NCI-H510A (cell line): ENCODE measurements at regions not wholly inside any gene's neighbourhood (a gene's known extent, or its start where the extent isn't known, plus 50 kb on each side); places are given as distances from the start of the nearest gene placed in this dataset.
A peak's percentile ranks its signal among the peaks of the same experiment; 100 is the strongest.
"Not testable (repeated sequence)": the region's sequence is repeated elsewhere in the genome, so short reads cannot be mapped to it uniquely, and the experiment has no call there.

Experiments
- DNase-seq: peaks from one replicate; lab custom pipeline; 2025; lab: John Stamatoyannopoulos, UW

GRCh38 chr16:14002416-14002990, 68.6 kb upstream of the MRTFB start:
- no peak for DNase-seq

DNA sequence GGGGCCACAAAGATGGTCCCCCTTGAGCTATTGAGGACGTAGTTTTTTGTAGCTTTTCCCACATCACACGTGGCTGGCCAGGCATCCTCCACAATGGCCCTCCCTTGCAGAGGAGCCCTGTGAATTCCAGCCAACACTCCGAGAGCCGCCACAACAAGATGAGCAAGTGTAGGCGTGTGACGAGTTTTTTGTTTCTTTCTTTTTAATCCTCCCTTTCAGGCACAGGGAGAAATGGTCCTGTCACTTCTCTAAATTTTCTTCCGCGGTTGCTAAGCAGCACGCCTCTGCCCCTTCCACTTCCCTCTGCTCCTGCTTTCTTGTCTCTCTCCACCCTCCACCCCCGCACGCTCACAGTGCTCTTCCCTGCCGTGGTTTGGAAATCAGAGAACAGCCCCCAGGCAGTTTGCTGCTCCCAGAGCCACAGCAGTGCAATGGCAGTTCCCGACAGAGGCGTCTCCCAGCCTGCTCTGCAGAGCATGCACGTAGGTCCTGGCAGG, 68.0 kb upstream of the MRTFB start:
- DNase-seq = no peak

DNA sequence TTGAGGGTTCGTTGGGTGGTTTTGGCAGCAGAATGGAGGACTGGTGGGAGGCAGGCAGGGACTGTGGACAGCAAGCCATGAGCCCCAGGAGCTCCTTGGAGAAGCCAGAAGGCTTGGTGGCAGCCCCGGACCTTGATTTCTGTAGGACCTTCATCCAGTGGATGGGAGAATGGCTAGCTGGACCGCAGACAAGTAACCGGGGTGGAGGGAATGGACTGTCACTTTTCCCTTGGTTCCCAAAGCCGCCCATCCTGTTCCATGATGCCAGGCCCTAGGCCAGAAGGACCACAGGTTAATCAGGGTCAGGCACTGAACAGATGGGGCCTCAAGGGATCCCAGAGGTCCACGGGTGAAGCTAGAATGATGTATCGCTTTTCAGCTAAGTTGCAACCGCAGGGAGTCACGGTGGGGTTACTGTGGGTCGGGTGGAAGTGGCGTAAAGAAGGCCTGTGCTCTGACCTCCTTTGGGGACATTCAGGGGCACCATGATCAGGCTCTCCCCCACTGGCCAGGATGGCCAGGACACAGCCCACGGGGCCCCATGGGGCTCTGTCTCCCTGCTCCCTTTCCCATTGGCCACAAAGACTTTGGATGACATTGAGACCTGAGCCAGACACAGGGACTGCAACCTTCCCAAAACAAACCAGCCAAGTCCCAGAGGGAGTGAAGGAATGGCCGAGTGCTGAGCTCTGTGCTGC, 66.9 kb upstream of the MRTFB start:
- DNase-seq = no peak

- no peak for DNase-seq
Observed at GRCh38 chr16:14004729-14005315, 66.3 kb upstream of the MRTFB start.

GRCh38 chr16:14005335-14005734, 65.8 kb upstream of the MRTFB start:
- no peak for DNase-seq

- DNase-seq = no peak
Observed at GRCh38 chr16:14007450-14007849, 63.7 kb upstream of the MRTFB start.

- no peak for DNase-seq
Observed at GRCh38 chr16:14011001-14011400, 60.1 kb upstream of the MRTFB start.

- no peak for DNase-seq
Observed at GRCh38 chr16:14011846-14012245, 59.3 kb upstream of the MRTFB start.

DNA sequence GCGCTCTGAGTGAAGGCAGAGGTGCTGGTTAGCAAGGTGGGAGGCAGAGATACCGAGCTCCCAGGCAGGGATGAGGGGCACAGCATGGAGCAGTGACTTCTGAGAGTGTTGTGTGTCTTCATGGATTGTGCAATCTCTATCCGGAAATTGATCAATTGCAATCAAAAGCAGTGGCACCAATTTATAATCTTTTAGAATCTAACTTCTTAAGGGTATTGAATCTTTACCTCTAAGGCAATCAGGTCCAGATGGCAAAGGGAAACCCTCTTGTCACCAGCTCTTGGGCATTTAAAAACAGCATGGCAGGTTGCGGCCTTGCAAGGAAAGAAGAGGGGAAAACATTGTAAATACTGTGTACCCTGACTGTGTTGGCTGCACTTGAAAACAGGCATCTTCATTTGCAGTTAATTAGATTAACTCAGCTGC, 58.0 kb upstream of the MRTFB start:
- DNase-seq = no peak

- peak; percentile 62 for DNase-seq
Observed at GRCh38 chr16:14013571-14014283, 57.4 kb upstream of the MRTFB start.

DNA sequence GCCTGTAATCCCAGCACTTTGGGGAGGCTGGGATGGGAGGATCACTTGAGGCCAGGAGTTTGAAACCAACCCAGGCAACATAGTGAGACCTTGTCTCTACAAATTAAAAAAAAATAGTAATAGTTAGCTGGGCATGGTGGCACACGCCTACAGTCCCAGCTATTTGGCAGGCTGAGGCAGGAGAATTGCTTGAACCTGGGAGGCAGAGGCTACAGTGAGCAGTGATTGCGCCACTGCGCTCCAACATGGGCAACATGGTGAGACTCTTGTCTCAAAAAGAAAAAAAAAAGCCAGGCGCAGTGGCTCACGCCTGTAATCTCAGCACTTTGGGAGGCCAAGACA, 56.9 kb upstream of the MRTFB start:
- no peak for DNase-seq

DNA sequence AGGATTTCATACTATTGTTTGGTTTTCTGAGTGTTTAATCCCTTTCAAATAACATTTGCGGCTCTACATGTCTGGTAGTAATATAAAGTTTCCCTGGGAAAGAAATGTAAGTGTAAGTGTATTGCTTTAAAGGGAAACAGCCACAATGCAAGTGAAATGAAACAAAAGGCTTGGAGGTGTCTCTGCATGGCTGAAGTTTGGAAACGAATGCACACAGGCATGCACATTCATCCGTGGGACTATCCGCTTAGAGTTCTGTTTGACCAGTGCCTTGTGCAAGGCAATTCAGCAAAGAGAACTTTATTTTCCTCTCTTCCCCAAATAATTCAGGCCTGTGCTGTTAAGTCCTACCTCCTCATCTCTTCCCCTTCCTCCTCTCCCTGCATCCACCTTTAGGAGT, 56.1 kb upstream of the MRTFB start:
- DNase-seq = no peak

GRCh38 chr16:14015461-14015860, 55.7 kb upstream of the MRTFB start:
- no peak for DNase-seq

GRCh38 chr16:14015948-14016347, 55.2 kb upstream of the MRTFB start:
- DNase-seq = no peak

- not testable (repeated sequence) for DNase-seq
Observed at GRCh38 chr16:14016362-14016761, 54.8 kb upstream of the MRTFB start.

DNA sequence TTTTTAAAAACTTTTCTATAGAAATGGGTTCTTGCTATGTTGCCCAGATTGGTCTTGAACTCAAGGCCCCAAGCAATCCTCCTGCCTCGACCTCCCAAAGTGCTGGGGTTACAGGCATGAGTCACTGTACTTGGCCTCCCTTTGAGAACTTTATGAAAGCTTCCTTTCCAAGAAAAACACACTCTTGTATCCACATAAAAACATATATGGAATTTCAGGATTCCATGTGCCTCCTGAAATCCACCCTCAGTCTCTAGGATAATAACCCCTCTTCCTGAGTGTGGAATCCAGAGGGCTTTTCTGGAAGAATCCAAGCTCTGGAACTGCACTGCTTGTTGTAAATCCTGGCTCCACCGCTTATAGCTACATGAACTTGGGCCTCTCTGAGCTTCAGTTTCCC, 53.2 kb upstream of the MRTFB start:
- DNase-seq = no peak

DNA sequence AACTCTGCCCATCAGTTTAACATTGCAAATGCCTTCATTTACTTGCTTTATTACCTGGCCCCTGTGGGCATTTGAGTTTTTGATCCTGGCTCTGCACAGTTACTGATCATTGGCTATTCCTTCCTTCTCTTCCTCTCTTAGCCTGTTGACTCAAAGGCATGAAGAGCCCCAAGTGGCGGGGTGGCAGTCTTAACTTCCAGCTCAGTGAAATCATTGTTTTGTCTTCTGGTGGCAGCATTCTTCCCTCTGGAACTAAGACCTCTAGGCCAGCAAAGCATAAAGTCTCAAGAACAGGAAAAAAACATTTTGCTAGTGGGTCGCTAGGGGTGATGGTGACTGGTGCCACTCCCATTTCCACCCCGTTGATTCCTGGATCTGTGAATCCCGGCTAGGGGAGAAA, 52.3 kb upstream of the MRTFB start:
- no peak for DNase-seq

DNA sequence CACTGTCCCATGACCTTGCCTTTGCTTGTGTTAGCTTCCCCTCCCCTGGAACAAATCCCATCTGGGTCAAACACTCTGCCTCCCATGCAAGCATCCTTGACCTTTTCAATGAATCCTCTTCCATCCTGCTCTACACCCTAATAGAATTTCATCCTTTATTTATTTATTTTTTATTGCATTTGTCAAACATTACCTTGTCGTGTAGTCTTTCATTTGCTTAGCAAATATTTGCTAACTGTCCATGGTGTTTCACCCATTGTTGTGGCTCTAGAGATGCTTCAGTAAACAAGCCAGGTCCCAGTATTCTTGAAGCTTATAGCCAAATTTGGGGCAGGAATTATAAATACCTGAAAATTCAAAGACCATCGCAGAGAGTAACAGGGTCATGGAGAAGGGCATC, 51.0 kb upstream of the MRTFB start:
- DNase-seq = no peak
